HepG2 (cell line): ENCODE measurements at regions not wholly inside any gene's neighbourhood (a gene's known extent, or its start where the extent isn't known, plus 50 kb on each side); places are given as distances from the start of the nearest gene placed in this dataset.

Experiments used
- ATAC-seq: fragments of 200-7000 bp; cut with Tn5 transposase; 3 replicates; pipeline ENCODE4 v1.9.1; 2020; ENCODE audit warnings: mild to moderate bottlenecking, moderate library complexity
- BruUV-seq: library from RNA; stranded (reverse); fragments of 400-500 nt; replicated peaks from 2 replicates; lab custom pipeline; 2021; lab: Mats Ljungman, UMichigan
- CTCF ChIA-PET: fragments of 300-600 bp; formaldehyde crosslinking; extraction: SDS; loops from one replicate; lab custom pipeline; 2021; ENCODE audit warnings: low total read pairs, inconsistent platforms, low intra/inter-chr PET ratio; lab: Yijun Ruan, JAX
- POLR2A ChIA-PET: fragments of 350-600 bp; sonication (Branson Sonifier 250); formaldehyde crosslinking; loops from one replicate; lab custom pipeline; 2020; ENCODE audit warnings: antibody characterized with exemption, inconsistent platforms; lab: Yijun Ruan, JAX
- DNase-seq: peaks from one replicate; pipeline ENCODE4 v3.0.0-alpha.2; 2015; ENCODE audit warnings: low spot score
- FAIRE-seq: peaks from 3 replicates; lab custom pipeline; 2011; peaks lifted over from hg19 to GRCh38; lab: Jason Lieb, UNC
- H2AFZ ChIP-seq: one replicate; pipeline ENCODE4 v1.6.1; 2011; ENCODE audit warnings: low read length, inconsistent platforms
- H3K27ac ChIP-seq: fragments of 300-600 bp; 3 replicates; pipeline ENCODE4 v1.8.0; 2011; ENCODE audit warnings: mixed run types, mild to moderate bottlenecking, mixed read lengths, low read length, inconsistent platforms; ENCODE audit not compliant: insufficient read depth; ENCODE audit errors: extremely low read length
- H3K27me3 ChIP-seq, 2 experiments: fragments of 200-600 bp in 1 of 2; 2 replicates in 1 of 2; 3 replicates in 1 of 2; pipeline versions ENCODE4 v1.6.0 to v1.8.0; 2011; ENCODE audit warnings: low read length in 2 of 2, mild to moderate bottlenecking in 2 of 2, moderate library complexity in 2 of 2, inconsistent platforms in 1 of 2; ENCODE audit not compliant: insufficient read depth in 2 of 2, control insufficient read depth in 1 of 2
- H3K36me3 ChIP-seq, 2 experiments: fragments of 200-600 bp in 1 of 2; replicated peaks in 1 of 2; 2 replicates in 1 of 2; 3 replicates in 1 of 2; pipeline versions ENCODE4 v1.5.1 to v1.8.0; 2011; ENCODE audit warnings: low read length in 2 of 2, inconsistent platforms in 1 of 2; ENCODE audit not compliant: insufficient read depth in 2 of 2, control insufficient read depth in 1 of 2
- H3K4me1 ChIP-seq: 2 replicates; pipeline ENCODE4 v1.5.1; 2012; ENCODE audit warnings: low read length, inconsistent platforms; ENCODE audit not compliant: insufficient read depth
- H3K4me2 ChIP-seq: 2 replicates; pipeline ENCODE4 v1.6.0; 2011; ENCODE audit warnings: low read depth, low read length, inconsistent platforms
- H3K4me3 ChIP-seq, 3 experiments: fragments of 200-600 bp in 1 of 3; sonication (generic), shearing (Covaris generic) in 1 of 3; replicated peaks in 1 of 3; 2 replicates each; pipeline ENCODE4 v1.5.1; 2011 to 2016; ENCODE audit warnings: low read length in 3 of 3, inconsistent platforms in 2 of 3, low read depth in 2 of 3, mild to moderate bottlenecking in 2 of 3, control low read depth in 1 of 3, mixed read lengths in 1 of 3; ENCODE audit not compliant: insufficient read depth in 1 of 3
- H3K79me2 ChIP-seq: one replicate; pipeline ENCODE4 v1.6.1; 2011; ENCODE audit warnings: low read length, inconsistent platforms; ENCODE audit not compliant: insufficient read depth
- H3K9ac ChIP-seq: 2 replicates; pipeline ENCODE4 v1.6.0; 2011; ENCODE audit warnings: mild to moderate bottlenecking, low read depth, low read length, inconsistent platforms; ENCODE audit not compliant: insufficient read depth
- H3K9me3 ChIP-seq: 2 replicates; pipeline ENCODE4 v1.5.1; 2012; ENCODE audit warnings: mild to moderate bottlenecking, low read length
- H4K20me1 ChIP-seq: 2 replicates; pipeline ENCODE4 v1.6.0; 2011; ENCODE audit warnings: inconsistent platforms, mild to moderate bottlenecking, low read length, moderate library complexity; ENCODE audit not compliant: insufficient read depth
- ATF5 ChIP-seq: sonication (generic); formaldehyde crosslinking; IDR thresholded peaks from 2 replicates; pipeline ENCODE4 v1.4.0; 2020; ENCODE audit warnings: mild to moderate bottlenecking, low read depth, missing genetic modification reagents
- CHCHD3 ChIP-seq: sonication (generic); formaldehyde crosslinking; IDR thresholded peaks from 2 replicates; pipeline ENCODE4 v1.8.0; 2022; ENCODE audit warnings: mild to moderate bottlenecking, missing genetic modification reagents, moderate library complexity
- HIVEP1 ChIP-seq: sonication (generic); formaldehyde crosslinking; IDR thresholded peaks from 2 replicates; pipeline ENCODE4 v1.4.0; 2020; ENCODE audit warnings: mild to moderate bottlenecking, missing genetic modification reagents
- HOXA9 ChIP-seq: sonication (generic); formaldehyde crosslinking; IDR thresholded peaks from 2 replicates; pipeline ENCODE4 v1.8.1; 2022; ENCODE audit warnings: missing genetic modification reagents, mild to moderate bottlenecking, moderate library complexity, borderline replicate concordance
- JUN ChIP-seq: sonication (generic); formaldehyde crosslinking; IDR thresholded peaks from 2 replicates; pipeline ENCODE4 v1.4.0; 2020; ENCODE audit warnings: mild to moderate bottlenecking, missing genetic modification reagents
- MAFG ChIP-seq: sonication (generic); formaldehyde crosslinking; IDR thresholded peaks from 2 replicates; pipeline ENCODE4 v1.5.1; 2020; ENCODE audit warnings: mild to moderate bottlenecking, missing genetic modification reagents
- PRPF4 ChIP-seq: fragments of 200-400 bp; formaldehyde crosslinking; IDR thresholded peaks from 2 replicates; pipeline ENCODE4 v1.6.1; 2016; ENCODE audit warnings: low read length, low read depth; ENCODE audit not compliant: poor library complexity, severe bottlenecking
- REST ChIP-seq, 2 experiments: IDR thresholded peaks; 2 replicates each; pipeline ENCODE4 v1.6.1; 2011 to 2012; ENCODE audit warnings: low read length in 2 of 2, borderline replicate concordance in 1 of 2, low read depth in 1 of 2, mild to moderate bottlenecking in 1 of 2, moderate library complexity in 1 of 2
- ZFP36L2 ChIP-seq: sonication (generic); formaldehyde crosslinking; IDR thresholded peaks from 2 replicates; pipeline ENCODE4 v1.4.0; 2020; ENCODE audit warnings: missing genetic modification reagents
- ZKSCAN5 ChIP-seq: sonication (generic); formaldehyde crosslinking; IDR thresholded peaks from 2 replicates; pipeline ENCODE4 v1.5.1; 2020; ENCODE audit warnings: mild to moderate bottlenecking, missing genetic modification reagents
- ZNF503 ChIP-seq: sonication (generic); formaldehyde crosslinking; IDR thresholded peaks from 2 replicates; pipeline ENCODE4 v1.4.0; 2020; ENCODE audit warnings: missing genetic modification reagents
- ZNF619 ChIP-seq: sonication (generic); formaldehyde crosslinking; IDR thresholded peaks from 2 replicates; pipeline ENCODE4 v1.4.0; 2020; ENCODE audit warnings: mild to moderate bottlenecking, missing genetic modification reagents
- ZNF644 ChIP-seq: IDR thresholded peaks from 2 replicates; pipeline ENCODE4 v1.6.1; 2016; ENCODE audit warnings: low read depth
- ZNF776 ChIP-seq: sonication (generic); formaldehyde crosslinking; IDR thresholded peaks from 2 replicates; pipeline ENCODE4 v1.4.0; 2020; ENCODE audit warnings: mild to moderate bottlenecking, missing genetic modification reagents
- ZSCAN21 ChIP-seq: sonication (generic); formaldehyde crosslinking; IDR thresholded peaks from 2 replicates; pipeline ENCODE4 v1.8.0; 2022; ENCODE audit warnings: mild to moderate bottlenecking, missing genetic modification reagents, moderate library complexity, borderline replicate concordance
- WGBS: methylation state at CpG from one replicate; pipeline ENCODE4 v1.1.6; 2017; ENCODE audit warnings: low lambda C conversion rate; 5-methylcytosine and 5-hydroxymethylcytosine counted together
- in situ Hi-C: cut with HindIII; loops from 2 replicates; pipeline ENCODE4 v1.10.0; 2017; ENCODE audit warnings: low pct_unique_long_range_greater_than_20kb; ENCODE audit not compliant: extremely low pct_ligation_motif_present
- intact Hi-C: fragments of 100-400 bp; cut with micrococcal nuclease; formaldehyde crosslinking; loops from one replicate; pipeline ENCODE4 v1.10.0; 2022; ENCODE audit not compliant: unreplicated experiment
- TF ChIP-seq, protein P1 (sequence below): sonication (generic); formaldehyde crosslinking; IDR thresholded peaks from 2 replicates; pipeline ENCODE4 v1.4.0; 2020; ENCODE audit warnings: missing genetic modification reagents, mild to moderate bottlenecking, borderline replicate concordance

DNA sequence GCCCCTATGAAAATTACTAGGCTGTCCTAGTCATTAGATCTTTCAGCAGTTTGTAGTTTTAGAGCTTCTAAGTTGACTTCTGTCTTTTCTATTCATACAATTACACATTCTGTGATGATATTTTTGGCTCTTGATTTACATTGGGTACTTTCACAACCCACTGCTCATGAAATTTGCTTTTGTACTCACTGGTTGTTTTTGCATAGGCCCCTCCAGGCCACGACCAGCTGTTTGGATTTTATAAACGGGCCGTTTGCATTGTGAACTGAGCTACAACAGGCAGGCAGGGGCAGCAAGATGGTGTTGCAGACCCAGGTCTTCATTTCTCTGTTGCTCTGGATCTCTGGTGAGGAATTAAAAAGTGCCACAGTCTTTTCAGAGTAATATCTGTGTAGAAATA, 193.8 kb downstream of the RPIA start:
- ChIA-PET CTCF (interaction anchor here (0.7 kb wide), 1 partner anchor 11 kb away, joined by 4 read pairs; no protein-coding TSS in a partner anchor), POLR2A (no interaction called here)
- H3K4me1 ChIP-seq = no peaks in the 10 kb centered on the region
- H3K79me2 ChIP-seq = no peaks in the 10 kb centered on the region
- H3K9me3 ChIP-seq = no peaks in the 10 kb centered on the region
- TF ChIP-seq ATF5 (CRISPR knock-in tag) (no peak), HOXA9 (no peak), HIVEP1 (CRISPR knock-in tag) (no peak), CHCHD3 (CRISPR knock-in tag) (no peak), ZNF644 (no peak), PRPF4 (no peak), ZFP36L2 (CRISPR knock-in tag) (no peak), ZNF619 (CRISPR knock-in tag) (no peak), ZSCAN21 (CRISPR knock-in tag) (no peak), JUN (CRISPR knock-in tag) (no peak), MAFG (CRISPR knock-in tag) (no peak), ZNF503 (CRISPR knock-in tag) (no peak), ZKSCAN5 (CRISPR knock-in tag) (no peak), ZNF776 (no peak), REST (IDR thresholded peaks at IDR 0.05; ENCODE audit: borderline replicate concordance in 1 of 2, low read depth in 1 of 2, low read length in 2 of 2) (no peak)
- TF ChIP-seq, protein P1, sequence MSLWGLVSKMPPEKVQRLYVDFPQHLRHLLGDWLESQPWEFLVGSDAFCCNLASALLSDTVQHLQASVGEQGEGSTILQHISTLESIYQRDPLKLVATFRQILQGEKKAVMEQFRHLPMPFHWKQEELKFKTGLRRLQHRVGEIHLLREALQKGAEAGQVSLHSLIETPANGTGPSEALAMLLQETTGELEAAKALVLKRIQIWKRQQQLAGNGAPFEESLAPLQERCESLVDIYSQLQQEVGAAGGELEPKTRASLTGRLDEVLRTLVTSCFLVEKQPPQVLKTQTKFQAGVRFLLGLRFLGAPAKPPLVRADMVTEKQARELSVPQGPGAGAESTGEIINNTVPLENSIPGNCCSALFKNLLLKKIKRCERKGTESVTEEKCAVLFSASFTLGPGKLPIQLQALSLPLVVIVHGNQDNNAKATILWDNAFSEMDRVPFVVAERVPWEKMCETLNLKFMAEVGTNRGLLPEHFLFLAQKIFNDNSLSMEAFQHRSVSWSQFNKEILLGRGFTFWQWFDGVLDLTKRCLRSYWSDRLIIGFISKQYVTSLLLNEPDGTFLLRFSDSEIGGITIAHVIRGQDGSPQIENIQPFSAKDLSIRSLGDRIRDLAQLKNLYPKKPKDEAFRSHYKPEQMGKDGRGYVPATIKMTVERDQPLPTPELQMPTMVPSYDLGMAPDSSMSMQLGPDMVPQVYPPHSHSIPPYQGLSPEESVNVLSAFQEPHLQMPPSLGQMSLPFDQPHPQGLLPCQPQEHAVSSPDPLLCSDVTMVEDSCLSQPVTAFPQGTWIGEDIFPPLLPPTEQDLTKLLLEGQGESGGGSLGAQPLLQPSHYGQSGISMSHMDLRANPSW (CRISPR knock-in tag) = no peak
- H2AFZ ChIP-seq = no peak overlapping the region
- in situ Hi-C loops = no loop called here
- H4K20me1 ChIP-seq = no peaks in the 10 kb centered on the region
- H3K27me3 ChIP-seq = peaks cover 0 to 1% of the 10 kb centered on the region in 2 experiments; a peak in 2 of 5 replicates
- no peaks in the 10 kb centered on the region for H3K36me3 ChIP-seq
- no peak overlapping the region for H3K27ac ChIP-seq
- no TSS peak for BruUV-seq
- intact Hi-C loops = loop anchor here (10.0 kb wide), 1 partner anchor 270 kb away; no protein-coding TSS in a partner anchor
- ATAC-seq = no peak
- no peak overlapping the region for H3K4me2 ChIP-seq
- FAIRE-seq = no peak
- H3K4me3 ChIP-seq = no peak overlapping the region
- 0% methylated on average over 3 of the region's 3 CpGs for WGBS
- DNase-seq = no peak
- no peak overlapping the region for H3K9ac ChIP-seq
